PC-3 (cell line): ENCODE measurements at regions not wholly inside any gene's neighbourhood (a gene's known extent, or its start where the extent isn't known, plus 50 kb on each side); places are given as distances from the start of the nearest gene placed in this dataset.

Experiments
- EZH2phosphoT487 ChIP-seq: fragments of 300-600 bp; sonication (generic); IDR thresholded peaks from 2 replicates; pipeline ENCODE4 v1.6.1; 2018; ENCODE audit warnings: mild to moderate bottlenecking, antibody characterized with exemption, low read length, borderline replicate concordance
- TF ChIP-seq, protein P1 (sequence below): fragments of 300-600 bp; sonication (generic); conservative IDR thresholded peaks from 2 replicates; pipeline ENCODE4 v1.5.1; 2017; ENCODE audit warnings: antibody characterized with exemption, low read depth, mild to moderate bottlenecking, low read length

DNA sequence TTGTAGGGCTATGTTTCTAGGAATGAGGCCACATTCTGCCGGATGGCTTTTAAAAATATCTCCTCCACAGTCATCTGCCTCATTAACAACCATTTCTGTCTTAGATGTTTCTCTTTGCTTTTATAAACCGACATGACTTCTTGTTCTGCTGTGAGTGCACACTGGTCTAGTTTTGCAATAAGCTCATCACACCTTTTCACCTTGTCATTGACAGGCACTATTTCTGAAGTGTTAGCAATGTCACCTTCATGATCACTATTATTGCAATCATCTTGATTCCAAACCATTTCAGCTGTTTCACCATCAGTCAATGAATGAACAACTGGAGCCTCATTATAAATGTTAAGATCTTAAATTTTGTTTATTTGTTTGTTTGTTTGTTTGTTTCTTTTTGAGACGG, 523.7 kb upstream of the DSEL start:
- TF ChIP-seq, protein P1, sequence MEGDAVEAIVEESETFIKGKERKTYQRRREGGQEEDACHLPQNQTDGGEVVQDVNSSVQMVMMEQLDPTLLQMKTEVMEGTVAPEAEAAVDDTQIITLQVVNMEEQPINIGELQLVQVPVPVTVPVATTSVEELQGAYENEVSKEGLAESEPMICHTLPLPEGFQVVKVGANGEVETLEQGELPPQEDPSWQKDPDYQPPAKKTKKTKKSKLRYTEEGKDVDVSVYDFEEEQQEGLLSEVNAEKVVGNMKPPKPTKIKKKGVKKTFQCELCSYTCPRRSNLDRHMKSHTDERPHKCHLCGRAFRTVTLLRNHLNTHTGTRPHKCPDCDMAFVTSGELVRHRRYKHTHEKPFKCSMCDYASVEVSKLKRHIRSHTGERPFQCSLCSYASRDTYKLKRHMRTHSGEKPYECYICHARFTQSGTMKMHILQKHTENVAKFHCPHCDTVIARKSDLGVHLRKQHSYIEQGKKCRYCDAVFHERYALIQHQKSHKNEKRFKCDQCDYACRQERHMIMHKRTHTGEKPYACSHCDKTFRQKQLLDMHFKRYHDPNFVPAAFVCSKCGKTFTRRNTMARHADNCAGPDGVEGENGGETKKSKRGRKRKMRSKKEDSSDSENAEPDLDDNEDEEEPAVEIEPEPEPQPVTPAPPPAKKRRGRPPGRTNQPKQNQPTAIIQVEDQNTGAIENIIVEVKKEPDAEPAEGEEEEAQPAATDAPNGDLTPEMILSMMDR, result no peak
- no peak for TF ChIP-seq EZH2phosphoT487
